ENCODE measurements at regions not wholly inside any gene's neighbourhood (a gene's known extent, or its start where the extent isn't known, plus 50 kb on each side); places are given as distances from the start of the nearest gene placed in this dataset.

DNA sequence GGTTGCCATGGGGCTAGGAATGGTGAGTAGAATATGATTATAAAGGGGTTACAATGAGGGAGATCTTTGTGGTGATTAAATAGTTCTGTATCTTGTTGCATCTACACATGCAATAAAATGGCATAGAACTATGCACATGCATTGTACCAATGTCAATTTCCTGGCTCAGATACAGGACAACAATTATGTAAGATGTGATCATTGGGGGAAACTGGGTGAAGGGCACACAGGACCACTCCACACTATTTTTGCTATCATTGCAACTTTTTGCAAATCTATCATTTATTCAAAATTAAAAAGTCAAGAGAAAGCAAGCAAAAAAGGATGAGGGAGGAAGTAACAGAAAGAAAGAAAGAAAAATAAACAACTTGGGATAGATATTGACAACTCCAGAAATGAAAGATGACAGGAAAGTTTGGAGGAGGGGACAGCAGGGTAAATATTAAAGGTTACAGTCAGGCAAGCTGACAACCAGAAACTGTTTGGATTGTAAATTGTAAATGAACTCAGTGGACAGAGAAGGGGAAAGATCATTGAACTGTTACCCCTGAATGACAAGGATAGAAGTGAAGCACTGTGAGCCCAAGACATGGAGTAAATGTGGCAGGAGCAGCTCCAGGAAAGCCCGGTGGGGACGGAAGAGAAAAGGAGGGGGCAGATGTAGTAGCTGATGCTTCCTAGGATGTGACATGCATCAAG is 499.6 kb upstream of the JARID2 start:
- TF ChIP-seq, protein P1, sequence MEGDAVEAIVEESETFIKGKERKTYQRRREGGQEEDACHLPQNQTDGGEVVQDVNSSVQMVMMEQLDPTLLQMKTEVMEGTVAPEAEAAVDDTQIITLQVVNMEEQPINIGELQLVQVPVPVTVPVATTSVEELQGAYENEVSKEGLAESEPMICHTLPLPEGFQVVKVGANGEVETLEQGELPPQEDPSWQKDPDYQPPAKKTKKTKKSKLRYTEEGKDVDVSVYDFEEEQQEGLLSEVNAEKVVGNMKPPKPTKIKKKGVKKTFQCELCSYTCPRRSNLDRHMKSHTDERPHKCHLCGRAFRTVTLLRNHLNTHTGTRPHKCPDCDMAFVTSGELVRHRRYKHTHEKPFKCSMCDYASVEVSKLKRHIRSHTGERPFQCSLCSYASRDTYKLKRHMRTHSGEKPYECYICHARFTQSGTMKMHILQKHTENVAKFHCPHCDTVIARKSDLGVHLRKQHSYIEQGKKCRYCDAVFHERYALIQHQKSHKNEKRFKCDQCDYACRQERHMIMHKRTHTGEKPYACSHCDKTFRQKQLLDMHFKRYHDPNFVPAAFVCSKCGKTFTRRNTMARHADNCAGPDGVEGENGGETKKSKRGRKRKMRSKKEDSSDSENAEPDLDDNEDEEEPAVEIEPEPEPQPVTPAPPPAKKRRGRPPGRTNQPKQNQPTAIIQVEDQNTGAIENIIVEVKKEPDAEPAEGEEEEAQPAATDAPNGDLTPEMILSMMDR (IDR thresholded peaks at IDR 0.05; ENCODE audit: insufficient read depth, low read length, poor library complexity, severe bottlenecking) = no peak
- TF ChIP-seq EZH2phosphoT487 (conservative IDR thresholded peaks at IDR 0.05; ENCODE audit: low read length) = no peak
